Stimulated activated CD4-positive, alpha-beta T cell treated with anti-CD3 and anti-CD28 coated beads, Interleukin-15, amount 100 ng/mL, for 48 hours (primary cell): ENCODE measurements at regions not wholly inside any gene's neighbourhood (a gene's known extent, or its start where the extent isn't known, plus 50 kb on each side); places are given as distances from the start of the nearest gene placed in this dataset.

Source experiments
- DNase-seq, 2 donors: peaks; one replicate each; pipeline ENCODE4 v3.0.0-alpha.2; 2020; ENCODE audit warnings: low read depth in 2 of 2

DNA sequence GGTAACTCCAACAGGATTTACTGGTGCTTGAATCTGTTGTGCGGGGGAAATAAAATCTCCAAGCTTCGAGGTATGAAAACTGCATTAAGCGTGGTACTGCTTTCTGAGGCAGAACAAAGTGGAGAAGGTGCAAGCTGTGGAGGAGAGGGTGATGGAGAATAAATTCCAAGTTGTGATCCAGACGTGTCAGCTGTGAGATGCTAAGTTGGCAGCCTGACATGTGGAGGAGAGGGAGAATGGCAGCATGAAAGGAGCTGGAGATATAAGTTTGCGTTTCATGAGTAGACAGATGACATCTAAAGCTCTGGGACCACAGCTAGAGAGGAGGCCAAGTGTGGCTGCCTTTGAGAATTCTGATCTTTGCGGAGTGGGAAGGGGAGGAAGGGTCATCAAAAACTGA is 411.8 kb downstream of the FBXO15 start:
- DNase-seq, result no peak

DNA sequence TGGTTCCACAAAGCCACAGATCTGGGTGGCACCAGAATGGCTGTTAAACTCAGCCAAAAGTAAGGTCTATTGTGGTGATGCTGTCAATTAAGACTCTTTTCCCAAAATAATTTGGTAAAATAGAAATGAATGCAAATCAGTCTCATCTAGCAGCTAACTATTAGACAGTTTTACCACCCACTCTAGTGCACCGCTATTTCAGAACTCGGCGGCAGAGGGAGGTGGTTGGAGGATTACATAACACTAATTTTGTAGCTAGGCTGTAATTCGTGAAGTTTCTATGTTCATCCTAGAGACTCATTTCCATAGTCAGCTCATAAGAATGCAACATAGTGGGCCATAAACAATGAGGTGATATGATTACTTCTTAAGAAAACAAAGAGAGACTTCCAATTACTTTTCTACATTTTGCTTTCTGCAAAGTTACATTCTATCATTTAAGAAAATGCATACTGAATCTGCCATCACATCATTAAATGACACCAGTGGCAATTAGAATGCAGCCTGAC is 413.8 kb downstream of the FBXO15 start:
- DNase-seq, result no peak

DNA sequence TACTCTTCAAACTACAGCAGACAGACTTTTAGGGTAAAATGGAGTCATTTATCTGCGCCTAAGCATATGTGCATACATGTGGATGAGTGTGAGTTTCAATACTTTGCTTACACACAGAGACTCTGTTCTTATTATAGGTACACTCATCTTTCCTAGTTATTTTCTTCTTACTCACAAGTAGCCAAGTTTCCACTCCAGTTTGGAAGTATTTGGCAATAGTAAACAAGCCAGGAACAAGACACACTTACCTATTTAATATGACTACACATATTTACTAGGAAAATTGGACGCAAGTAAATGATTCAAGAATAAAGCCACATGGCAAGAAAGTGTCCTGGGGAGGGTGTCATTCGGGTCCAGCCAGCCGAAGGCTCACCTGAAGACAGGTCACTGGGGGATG is 414.3 kb downstream of the FBXO15 start:
- no peak for DNase-seq

DNA sequence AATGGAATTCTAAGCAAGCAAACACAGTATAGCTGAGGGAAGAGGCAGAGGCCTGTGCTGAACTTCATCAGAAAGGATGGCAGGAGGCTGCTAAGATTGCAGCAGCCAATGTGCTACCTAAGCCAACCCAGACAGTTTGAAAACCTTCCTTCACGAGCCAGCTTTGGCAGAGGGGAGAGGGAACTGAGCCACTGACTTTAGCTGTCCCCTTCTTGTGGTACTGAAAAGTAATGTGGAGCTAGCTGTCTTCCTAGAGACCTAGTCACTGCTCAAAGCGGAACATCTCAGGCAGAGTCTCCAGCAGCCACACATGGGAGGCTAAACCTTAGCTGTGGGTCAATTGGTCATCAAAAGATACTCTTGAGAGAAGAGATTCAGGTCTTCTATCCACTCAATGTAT is 419.0 kb downstream of the FBXO15 start:
- no peak for DNase-seq

GRCh38 chr18:73724958-73725357 is 422.7 kb downstream of the FBXO15 start:
- DNase-seq, result no peak

GRCh38 chr18:73719611-73720010 is 428.0 kb downstream of the FBXO15 start:
- DNase-seq, result no peak

GRCh38 chr18:73717570-73717969 is 430.1 kb downstream of the FBXO15 start:
- DNase-seq, result no peak

DNA sequence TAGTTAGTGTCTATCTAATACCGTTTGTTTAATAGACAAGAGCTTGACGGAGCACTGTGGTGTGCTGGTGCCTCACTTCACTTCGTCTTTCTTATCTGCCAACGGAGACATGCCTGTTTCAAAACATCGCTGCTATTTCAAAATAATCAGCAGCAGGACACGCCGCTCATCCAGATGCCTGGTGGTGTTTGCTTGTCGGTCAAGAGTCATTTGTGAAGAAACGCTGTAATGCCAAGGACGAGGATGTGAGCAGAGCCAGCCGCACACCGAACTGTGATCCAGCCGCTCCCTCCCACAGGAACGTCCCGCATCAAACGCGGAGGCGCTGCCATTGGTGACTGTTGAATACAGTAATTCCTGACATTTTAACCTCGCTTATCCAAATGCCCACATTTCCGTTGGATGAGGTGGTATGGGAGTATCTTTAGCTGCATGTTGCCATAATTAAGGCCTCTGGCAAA is 432.4 kb downstream of the FBXO15 start:
- DNase-seq, result no peak

DNA sequence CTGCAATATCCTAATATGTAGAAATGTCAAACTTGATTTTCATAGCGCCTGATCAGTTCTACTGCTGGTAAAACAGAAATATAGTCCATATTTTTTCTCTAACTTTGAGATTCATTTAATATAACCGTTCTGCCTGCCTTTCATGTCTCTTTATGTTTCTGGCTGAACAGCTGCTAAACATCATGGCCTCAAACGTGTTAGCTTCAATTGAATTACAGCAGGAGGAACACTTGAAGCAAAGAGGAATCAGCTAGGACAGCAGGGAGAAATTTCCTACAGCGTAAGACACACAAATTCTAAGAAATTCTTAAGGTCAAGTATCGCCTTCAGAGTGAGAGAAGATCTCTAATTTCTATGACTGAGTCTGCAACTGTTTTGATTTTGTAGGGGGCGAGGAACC is 433.2 kb downstream of the FBXO15 start:
- no peak for DNase-seq

DNA sequence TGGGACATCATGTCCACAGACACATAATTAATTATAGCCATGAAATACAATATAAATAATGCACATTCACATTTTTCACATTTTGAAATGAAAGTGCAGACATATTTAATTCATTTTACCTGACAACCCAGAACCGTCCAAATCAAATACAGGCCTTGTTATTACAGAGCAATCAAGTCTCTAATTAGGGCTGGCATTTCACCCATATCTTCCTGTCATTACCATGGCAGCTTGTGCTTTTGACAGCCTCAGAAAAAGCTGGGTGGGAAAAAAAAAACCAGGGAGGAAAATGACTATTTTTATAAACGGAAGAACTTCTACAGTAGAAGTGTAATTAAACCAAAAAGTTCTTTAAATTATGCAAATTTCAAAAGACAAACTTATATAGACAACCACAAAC is 436.4 kb downstream of the FBXO15 start:
- no peak for DNase-seq

- no peak for DNase-seq
These were observed 439.0 kb downstream of the FBXO15 start for GRCh38 chr18:73708591-73708990.

DNA sequence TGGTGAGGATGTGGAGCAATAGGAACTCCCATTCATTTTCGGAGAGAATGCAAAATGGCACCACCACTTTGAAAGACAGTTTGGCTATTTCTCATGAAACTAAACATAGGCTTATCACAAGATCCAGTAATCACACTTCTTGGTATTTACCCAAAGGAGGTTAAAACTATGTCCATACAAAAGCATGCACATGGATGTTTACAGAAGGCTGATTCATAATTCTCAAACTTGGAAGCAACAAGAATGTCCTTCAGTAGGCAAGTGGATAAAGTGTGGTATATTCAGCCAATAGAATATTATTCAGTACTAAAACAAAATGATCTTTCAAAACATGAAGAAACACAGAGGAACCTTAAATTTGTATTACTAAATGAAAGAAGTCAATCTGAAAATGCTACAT is 440.6 kb downstream of the FBXO15 start:
- no peak for DNase-seq

DNA sequence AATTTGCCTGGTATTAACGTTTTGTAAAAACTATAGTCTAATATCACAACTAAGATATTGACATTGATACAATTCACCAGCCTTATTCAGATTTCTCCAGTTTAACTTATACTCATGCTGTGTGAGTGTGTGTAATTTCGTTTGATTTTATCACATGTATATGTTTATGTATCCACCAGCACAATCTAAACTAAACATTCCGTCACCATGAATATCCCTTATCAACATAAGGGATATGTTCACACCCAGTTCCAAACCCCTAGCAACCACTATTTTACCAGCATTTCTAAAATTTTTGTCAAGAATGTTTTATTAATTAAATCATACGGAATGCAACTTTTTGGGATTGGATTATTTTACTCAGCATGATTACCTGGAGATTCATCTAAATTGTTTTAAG is 450.3 kb downstream of the FBXO15 start:
- no peak for DNase-seq

- DNase-seq, result no peak
These were observed 450.9 kb downstream of the FBXO15 start for GRCh38 chr18:73696698-73697097.

DNA sequence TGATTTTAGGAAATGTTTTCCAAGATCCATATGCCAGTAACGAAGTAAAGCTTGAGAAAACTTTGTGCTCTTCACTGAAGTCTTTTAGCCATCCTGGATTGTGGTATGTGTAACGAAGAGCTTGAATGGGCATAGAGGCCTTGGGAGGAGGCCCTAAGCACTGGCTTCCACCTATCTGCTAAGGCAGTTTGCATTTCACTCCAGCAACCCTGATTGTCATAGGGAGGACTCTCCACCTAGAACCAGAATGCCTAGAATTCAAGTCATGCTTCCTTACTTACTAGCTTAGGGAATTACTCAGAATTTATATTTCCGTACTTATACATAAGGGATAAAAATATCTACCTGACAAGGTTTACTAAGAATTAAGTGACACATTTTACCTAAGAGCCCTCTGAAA is 451.5 kb downstream of the FBXO15 start:
- DNase-seq, result no peak

- no peak for DNase-seq
These were observed 454.5 kb downstream of the FBXO15 start for GRCh38 chr18:73693091-73693490.

DNA sequence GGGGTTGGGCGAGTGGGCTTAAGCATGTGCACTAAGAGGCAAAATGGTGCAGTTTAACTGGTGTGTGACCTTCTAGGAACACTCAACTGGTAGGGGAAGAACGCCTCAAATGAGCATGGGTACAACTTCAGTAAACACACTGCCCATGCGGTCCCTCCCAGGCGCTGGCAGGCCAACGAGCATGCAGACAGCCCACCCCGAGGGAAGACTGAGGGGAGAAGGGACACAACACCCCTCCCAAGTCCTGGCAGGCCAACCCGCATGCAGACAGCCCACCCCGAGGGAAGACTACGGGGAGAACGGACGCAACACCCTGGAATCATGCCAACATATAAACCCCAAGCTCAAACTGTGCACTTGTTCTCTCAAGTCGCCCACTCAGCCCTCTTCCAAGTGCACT is 456.0 kb downstream of the FBXO15 start:
- DNase-seq, result no peak

DNA sequence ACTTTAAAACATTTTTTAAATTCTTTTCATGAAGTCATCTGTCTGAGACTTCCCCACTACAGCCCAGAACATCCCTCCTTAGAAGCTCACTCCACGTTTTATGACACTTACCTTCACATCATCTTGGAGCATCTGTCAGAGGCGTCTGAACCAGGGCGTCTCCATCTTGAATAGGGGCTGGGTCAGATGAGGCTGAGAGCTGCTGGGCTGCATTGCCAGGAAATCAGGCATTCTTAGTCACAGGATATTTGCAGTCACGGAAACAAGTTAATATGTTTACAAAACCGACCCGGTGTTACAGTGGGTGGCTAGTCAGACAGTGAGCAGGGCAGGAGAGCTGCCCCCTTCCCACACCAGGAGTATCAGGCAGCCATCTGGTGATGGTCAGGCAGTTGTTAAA is 456.5 kb downstream of the FBXO15 start:
- no peak for DNase-seq

- no peak for DNase-seq
These were observed 457.4 kb downstream of the FBXO15 start for GRCh38 chr18:73690222-73690621.

DNA sequence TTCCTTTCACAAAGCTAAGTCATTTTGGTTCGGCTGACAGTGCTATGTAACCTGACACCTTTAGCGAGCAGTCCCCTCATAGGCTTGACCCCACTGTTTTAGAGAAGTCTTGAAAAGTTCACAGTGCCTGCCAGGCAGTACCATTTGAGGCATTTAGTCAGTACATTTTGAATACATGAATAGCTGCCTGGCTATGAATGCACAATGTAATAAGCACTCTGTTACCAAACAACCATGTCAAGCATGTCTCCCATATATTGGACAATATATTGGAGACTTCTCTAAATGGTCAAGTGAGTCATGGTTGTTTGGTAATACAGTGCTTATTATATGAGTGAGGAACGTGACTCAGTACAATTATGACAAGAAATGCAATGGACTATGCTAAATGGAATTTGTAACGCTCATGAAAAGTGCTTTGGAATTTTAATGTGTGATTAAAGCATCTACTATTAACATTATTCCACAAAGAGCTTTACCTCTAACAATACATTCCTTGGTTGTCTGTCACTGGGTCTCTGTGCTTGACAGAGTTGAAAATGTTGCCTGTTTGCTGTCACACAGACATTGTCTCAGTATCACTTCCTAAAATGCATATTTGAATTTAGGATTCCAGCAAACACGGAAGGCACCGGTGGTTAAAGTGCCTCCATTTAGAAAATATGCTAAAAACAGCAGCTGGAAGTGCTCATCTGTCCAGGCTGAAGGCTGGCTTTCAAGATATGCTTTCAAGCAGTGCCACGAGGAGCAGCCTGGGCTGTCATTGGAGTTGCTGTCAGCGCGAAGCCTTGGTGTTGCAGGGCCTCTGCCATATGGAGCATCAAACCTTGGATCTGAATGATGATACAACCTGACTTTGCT is 458.6 kb downstream of the FBXO15 start:
- DNase-seq, result no peak

GRCh38 chr18:73688161-73688560 is 459.5 kb downstream of the FBXO15 start:
- DNase-seq, result no peak

DNA sequence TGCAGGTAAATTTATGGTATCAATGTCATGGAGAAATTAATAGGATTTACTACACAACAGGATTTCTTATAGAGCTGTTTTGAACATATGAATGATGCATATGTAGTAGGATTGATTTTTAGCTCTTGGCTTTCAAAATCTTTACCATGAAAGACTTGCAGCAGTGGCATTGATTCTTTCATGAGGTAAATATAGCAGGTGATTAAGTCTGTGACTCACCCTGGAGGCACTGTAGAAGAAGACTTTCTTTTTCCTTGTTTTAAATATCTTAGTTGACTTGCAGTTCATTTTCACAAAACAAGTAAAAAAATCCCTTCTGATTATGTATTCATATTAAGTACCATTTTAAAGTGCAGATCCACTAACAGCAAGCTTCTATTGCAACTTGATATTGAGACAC is 463.0 kb downstream of the FBXO15 start:
- DNase-seq, result no peak

DNA sequence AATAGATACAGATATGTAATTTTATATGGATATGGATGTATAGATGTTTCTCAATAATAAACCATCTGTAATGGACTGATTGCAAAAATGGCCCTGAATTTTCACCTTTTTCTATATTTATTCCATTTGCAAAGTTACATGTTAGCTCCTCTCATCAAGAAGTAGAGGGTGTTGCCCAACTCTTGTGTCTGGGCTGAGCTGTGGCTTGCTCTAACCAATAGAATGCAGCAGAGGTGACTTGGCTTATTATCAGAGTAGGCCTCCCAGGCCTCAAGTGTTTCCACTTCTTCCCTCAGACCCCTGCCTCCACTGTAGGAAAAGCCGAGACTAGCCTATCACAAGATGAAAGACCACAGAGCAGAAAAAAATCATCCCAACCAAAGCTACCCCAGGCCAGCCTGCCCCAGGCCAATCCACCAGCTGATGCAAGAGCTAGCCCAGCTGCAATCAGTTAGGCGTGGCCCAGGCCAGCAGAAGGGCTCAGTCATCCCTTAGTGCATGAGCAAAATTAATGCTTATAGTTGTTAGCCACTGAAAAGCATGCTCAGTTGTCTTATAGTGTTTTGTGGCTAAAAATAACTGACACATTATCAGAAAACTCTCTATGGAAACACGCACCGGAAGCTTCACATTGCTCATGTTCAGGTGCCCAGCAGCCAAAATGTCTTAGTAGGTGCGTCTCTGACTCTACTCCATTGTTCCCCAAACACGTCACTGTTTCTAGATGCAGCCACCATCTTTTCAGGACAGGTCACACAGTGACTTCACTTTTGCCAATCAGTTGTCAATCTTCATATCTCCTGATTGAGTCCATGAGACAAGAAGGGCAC is 464.0 kb downstream of the FBXO15 start:
- no peak for DNase-seq
